Tibial nerve (tissue), 4 donors: ENCODE measurements at regions not wholly inside any gene's neighbourhood (a gene's known extent, or its start where the extent isn't known, plus 50 kb on each side); places are given as distances from the start of the nearest gene placed in this dataset.

Source experiments
- DNase-seq, 2 donors: peaks; one replicate each; pipeline ENCODE4 v3.0.0-alpha.2; 2019; ENCODE audit warnings: low spot score in 2 of 2
- H3K27ac ChIP-seq, 4 donors: fragments of 200-600 bp; sonication (generic) in 3 of 4; one replicate each; pipeline ENCODE4 v1.5.1; 2017 to 2019; ENCODE audit warnings: mild to moderate bottlenecking in 1 of 4
- H3K27me3 ChIP-seq, 2 donors: fragments of 200-600 bp; sonication (generic) in 1 of 2; one replicate each; pipeline versions ENCODE4 v1.5.1 to v1.6.0; 2017 to 2019
- H3K36me3 ChIP-seq, 3 donors: fragments of 200-600 bp; sonication (generic); one replicate each; pipeline ENCODE4 v1.5.1; 2018 to 2019
- H3K4me1 ChIP-seq, 4 donors: fragments of 200-600 bp; sonication (generic) in 3 of 4; one replicate each; pipeline ENCODE4 v1.5.1; 2017 to 2019
- H3K4me3 ChIP-seq, 4 donors: fragments of 200-600 bp; sonication (generic) in 3 of 4; one replicate each; pipeline ENCODE4 v1.5.1; 2017 to 2019; ENCODE audit warnings: mild to moderate bottlenecking in 1 of 4, moderate library complexity in 1 of 4
- H3K9me3 ChIP-seq, 4 donors: fragments of 200-600 bp; sonication (generic) in 3 of 4; one replicate each; pipeline ENCODE4 v1.5.1; 2017 to 2019
- EP300 ChIP-seq, 2 donors: sonication (generic); formaldehyde crosslinking; IDR thresholded peaks; one replicate each; pipeline ENCODE4 v1.6.1; 2017; ENCODE audit warnings: antibody characterized with exemption in 2 of 2, mild to moderate bottlenecking in 1 of 2
- POLR2A ChIP-seq, 2 donors: fragments of 450-650 bp; IDR thresholded peaks; one replicate each; pipeline ENCODE4 v1.6.1; 2017; ENCODE audit warnings: antibody characterized with exemption in 2 of 2, mild to moderate bottlenecking in 2 of 2, moderate library complexity in 2 of 2
- WGBS, 2 donors: methylation state at CpG; one replicate each; pipeline ENCODE4 v1.1.5; 2018; 5-methylcytosine and 5-hydroxymethylcytosine counted together
- TF ChIP-seq, protein P1 (sequence below), 5 experiments: fragments of 200-600 bp in 3 of 5; fragments of 450-650 bp in 2 of 5; sonication (generic) in 3 of 5; IDR thresholded peaks; one replicate each; pipeline ENCODE4 v1.5.1; 2016 to 2019; ENCODE audit warnings: antibody characterized with exemption in 5 of 5, mild to moderate bottlenecking in 3 of 5, moderate library complexity in 2 of 5

DNA sequence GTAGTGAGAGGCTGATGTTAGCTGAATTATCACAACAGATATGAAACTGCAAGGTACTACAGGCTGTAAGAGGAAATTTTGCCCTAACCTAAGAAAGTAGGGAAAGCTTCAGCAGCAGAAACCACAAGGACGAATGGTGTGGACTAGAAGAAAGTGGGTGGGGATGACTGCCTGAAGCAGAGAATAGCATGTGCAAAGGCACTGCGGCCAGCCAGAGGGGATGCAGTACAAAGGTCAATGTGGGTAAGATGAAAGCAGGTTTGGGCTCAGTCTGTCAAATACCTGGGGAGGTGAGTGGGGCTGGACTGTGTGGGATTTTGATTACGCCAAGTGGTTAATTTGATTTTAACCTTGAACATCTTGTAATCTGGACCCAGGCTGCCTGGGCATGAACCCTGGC lies 199.3 kb upstream of the GALNT2 start:
- TF ChIP-seq, protein P1, sequence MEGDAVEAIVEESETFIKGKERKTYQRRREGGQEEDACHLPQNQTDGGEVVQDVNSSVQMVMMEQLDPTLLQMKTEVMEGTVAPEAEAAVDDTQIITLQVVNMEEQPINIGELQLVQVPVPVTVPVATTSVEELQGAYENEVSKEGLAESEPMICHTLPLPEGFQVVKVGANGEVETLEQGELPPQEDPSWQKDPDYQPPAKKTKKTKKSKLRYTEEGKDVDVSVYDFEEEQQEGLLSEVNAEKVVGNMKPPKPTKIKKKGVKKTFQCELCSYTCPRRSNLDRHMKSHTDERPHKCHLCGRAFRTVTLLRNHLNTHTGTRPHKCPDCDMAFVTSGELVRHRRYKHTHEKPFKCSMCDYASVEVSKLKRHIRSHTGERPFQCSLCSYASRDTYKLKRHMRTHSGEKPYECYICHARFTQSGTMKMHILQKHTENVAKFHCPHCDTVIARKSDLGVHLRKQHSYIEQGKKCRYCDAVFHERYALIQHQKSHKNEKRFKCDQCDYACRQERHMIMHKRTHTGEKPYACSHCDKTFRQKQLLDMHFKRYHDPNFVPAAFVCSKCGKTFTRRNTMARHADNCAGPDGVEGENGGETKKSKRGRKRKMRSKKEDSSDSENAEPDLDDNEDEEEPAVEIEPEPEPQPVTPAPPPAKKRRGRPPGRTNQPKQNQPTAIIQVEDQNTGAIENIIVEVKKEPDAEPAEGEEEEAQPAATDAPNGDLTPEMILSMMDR (IDR thresholded peaks at IDR 0.05): no peak
- TF ChIP-seq EP300 (IDR thresholded peaks at IDR 0.05) (no peak), POLR2A (IDR thresholded peaks at IDR 0.05) (no peak)
- Histone ChIP-seq H3K36me3 (no peaks in the 10 kb centered on the region), H3K9me3 (no peaks in the 10 kb centered on the region), H3K4me3 (no peak overlapping the region), H3K27ac (no peak overlapping the region), H3K4me1 (peaks cover 0 to 9% (median 0%) of the 10 kb centered on the region in 4 donors), H3K27me3 (no peaks in the 10 kb centered on the region)
- no peak for DNase-seq
- WGBS, 2 donors: 90 to 93% methylated on average over 3 of the region's 3 CpGs

DNA sequence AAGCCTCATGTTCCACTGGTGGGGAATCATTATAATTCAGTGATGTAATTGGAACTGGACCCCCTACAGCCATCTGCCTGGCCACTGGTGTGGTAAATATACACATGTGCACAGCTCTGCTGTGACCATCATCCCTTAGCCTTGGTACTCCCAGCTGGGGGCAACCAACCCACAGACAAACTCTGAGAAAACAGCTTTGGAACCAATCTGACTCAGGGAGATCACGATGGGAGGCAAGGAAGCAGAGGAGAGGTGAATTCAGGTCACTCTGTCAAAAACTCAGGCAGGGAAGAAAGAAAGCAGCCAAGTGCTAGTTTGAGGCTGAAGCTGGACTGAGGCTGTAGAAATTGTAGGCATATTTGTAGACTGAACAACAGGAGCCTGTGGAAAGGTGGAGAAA lies 197.8 kb upstream of the GALNT2 start:
- Histone ChIP-seq H3K27ac (no peak overlapping the region), H3K27me3 (no peaks in the 10 kb centered on the region), H3K4me1 (peaks cover 0 to under 1% (median 0%) of the 10 kb centered on the region in 4 donors), H3K9me3 (no peaks in the 10 kb centered on the region), H3K36me3 (no peaks in the 10 kb centered on the region), H3K4me3 (no peak overlapping the region)
- DNase-seq: no peak
- WGBS, 2 donors: 48 to 53% methylated on average over 1 of the region's 1 CpG
- TF ChIP-seq EP300 (IDR thresholded peaks at IDR 0.05): no peak

- H3K4me1 ChIP-seq: no peaks in the 10 kb centered on the region
- H3K27ac ChIP-seq: no peak overlapping the region
- no peak for DNase-seq
- H3K27me3 ChIP-seq: no peaks in the 10 kb centered on the region
- WGBS, 2 donors: 56 to 64% methylated on average over 4 of the region's 4 CpGs
- no peak overlapping the region for H3K4me3 ChIP-seq
- H3K9me3 ChIP-seq: no peaks in the 10 kb centered on the region
- H3K36me3 ChIP-seq: no peaks in the 10 kb centered on the region
- TF ChIP-seq POLR2A (IDR thresholded peaks at IDR 0.05) (no peak), EP300 (IDR thresholded peaks at IDR 0.05) (no peak)
- TF ChIP-seq, protein P1 (IDR thresholded peaks at IDR 0.05): no peak
These were observed 197.4 kb upstream of the GALNT2 start for GRCh38 chr1:229869687-229870086.

DNA sequence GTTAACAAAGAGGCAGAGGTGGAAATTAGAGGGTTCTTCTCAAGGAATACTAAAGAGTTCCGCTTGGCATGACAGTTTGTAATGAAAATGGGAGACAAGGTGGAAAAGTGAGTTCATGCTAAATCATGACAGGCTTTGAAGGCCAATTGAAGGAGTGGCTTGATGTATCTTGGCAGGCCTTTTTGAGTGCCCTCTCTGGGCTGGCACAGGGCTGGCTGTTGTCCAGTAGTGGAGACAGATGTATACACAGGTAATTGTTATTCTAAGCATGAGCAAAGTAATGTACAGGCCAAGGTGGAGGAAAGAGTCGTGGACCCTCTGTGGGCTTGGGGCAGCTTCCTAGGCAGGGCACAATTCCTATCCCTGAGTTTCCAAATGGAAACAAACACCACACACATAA lies 196.7 kb upstream of the GALNT2 start:
- no peaks in the 10 kb centered on the region for H3K36me3 ChIP-seq
- no peaks in the 10 kb centered on the region for H3K4me1 ChIP-seq
- no peak for DNase-seq
- TF ChIP-seq, protein P1 (IDR thresholded peaks at IDR 0.05): no peak
- no peak for TF ChIP-seq EP300 (IDR thresholded peaks at IDR 0.05)
- TF ChIP-seq POLR2A (IDR thresholded peaks at IDR 0.05): no peak
- WGBS, 2 donors: 92 to 95% methylated on average over 2 of the region's 2 CpGs
- H3K27ac ChIP-seq: no peak overlapping the region
- H3K4me3 ChIP-seq: no peak overlapping the region
- no peaks in the 10 kb centered on the region for H3K27me3 ChIP-seq
- no peaks in the 10 kb centered on the region for H3K9me3 ChIP-seq

DNA sequence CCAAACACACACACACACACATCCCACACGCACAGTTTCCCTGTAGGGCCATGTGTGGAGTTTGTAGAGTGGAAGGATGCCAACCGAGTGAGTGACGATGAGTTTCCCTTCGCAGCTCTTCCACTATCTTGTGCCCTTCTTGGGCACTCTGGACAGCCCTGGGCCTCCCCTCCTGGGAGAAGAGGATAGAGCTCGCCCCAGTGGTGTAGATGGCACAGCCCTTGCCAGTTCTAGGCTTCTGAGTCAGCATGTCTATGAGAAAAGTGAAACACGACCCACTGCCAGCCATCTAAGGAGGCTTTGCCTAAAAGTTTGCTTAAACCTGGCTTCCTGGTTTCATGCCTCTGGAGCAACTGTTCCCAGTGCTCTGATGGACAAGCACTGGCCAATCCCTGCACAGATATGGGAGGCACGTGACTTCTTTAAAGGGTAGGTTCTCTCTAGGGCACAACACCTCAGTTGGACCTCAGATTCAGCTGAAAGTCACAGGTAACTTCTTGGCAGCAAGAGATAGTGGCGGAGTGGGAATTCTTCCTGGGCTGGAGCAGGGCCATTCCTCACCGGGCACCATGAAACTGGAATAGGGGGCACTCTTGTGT lies 195.9 kb upstream of the GALNT2 start:
- Histone ChIP-seq H3K27ac (no peak overlapping the region), H3K36me3 (no peaks in the 10 kb centered on the region), H3K4me1 (no peaks in the 10 kb centered on the region), H3K27me3 (no peaks in the 10 kb centered on the region), H3K4me3 (no peak overlapping the region), H3K9me3 (no peaks in the 10 kb centered on the region)
- DNase-seq: no peak
- TF ChIP-seq EP300 (IDR thresholded peaks at IDR 0.05) (no peak), POLR2A (IDR thresholded peaks at IDR 0.05) (no peak)
- TF ChIP-seq, protein P1 (IDR thresholded peaks at IDR 0.05): no peak
- 90 to 91% methylated on average over 9 of the region's 9 CpGs for WGBS, 2 donors

DNA sequence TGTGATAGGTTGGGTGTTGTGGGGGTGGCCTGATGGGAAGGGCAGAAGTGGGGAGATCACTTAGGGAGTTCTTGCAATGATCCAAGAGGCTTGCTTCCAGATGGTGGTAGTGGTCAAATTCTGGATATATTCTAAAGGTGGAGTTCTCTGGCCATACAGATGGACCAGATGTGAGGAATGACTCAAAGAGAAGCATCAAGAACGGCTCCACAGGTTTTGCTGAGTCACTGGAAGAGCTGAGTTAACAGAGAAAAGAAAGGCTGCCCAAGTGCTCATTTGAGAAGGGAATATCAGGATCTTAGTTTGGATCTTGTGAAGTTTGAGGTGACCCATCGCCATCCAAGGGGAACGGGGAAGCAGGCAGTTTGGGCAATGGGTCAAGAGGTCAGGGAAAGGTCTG lies 192.9 kb upstream of the GALNT2 start:
- Histone ChIP-seq H3K9me3 (no peaks in the 10 kb centered on the region), H3K4me3 (no peak overlapping the region), H3K36me3 (no peaks in the 10 kb centered on the region), H3K4me1 (no peaks in the 10 kb centered on the region), H3K27me3 (no peaks in the 10 kb centered on the region), H3K27ac (no peak overlapping the region)
- TF ChIP-seq EP300 (IDR thresholded peaks at IDR 0.05): no peak
- TF ChIP-seq, protein P1 (IDR thresholded peaks at IDR 0.05): no peak
- TF ChIP-seq POLR2A (IDR thresholded peaks at IDR 0.05): no peak
- WGBS, 2 donors: 80 to 84% methylated on average over 3 of the region's 3 CpGs
- DNase-seq: no peak
